ENCODE measurements at regions not wholly inside any gene's neighbourhood (a gene's known extent, or its start where the extent isn't known, plus 50 kb on each side); places are given as distances from the start of the nearest gene placed in this dataset.
"Not testable (repeated sequence)": the region's sequence is repeated elsewhere in the genome, so short reads cannot be mapped to it uniquely, and the experiment has no call there.

GRCh38 chr15:77896147-77897112 lies 181.1 kb downstream of the TBC1D2B start:
- DNase-seq (ENCODE audit: low read depth), result not testable (repeated sequence)

DNA sequence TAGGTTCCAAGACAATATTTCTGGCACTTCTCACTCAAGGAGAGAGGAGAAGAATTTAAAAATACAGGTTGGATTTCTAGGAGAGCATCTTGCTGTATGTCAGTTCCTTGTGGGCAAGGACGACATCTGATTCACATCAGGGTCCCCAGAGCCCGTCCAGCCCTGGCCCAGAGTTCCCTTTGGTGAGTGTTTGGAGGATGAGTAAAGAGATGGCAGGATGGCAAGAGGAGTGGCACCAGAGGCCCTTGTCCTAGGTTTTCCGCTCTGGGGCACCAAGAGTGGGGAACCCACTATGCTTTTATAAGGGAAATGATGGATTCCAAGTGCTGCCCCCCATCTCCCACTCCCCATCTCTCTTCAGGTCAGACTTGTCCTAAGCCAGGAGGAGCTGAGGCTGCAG lies 181.8 kb downstream of the TBC1D2B start:
- DNase-seq (ENCODE audit: low read depth), result no peak

DNA sequence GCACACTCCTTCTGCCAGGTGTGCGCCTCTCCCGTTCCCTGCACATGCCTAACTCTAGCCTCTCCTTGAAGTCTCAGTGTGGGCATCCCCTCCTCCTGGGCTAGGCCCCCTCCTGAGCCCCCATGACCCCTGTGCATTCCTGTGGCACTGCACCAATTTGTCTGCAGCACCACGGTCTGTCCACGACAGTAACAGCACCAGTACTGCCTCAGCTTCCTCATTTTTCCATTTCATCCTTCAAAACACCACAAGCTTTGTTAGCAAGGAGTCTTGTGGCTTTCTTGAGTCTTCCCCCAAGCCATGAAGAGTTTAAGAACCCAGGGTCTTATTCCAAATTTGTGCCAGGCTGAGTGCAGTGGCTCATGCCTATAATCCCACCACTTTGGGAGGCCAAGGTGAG lies 182.4 kb downstream of the TBC1D2B start:
- DNase-seq (ENCODE audit: low read depth), result not testable (repeated sequence)

GRCh38 chr15:77893671-77894640 lies 183.6 kb downstream of the TBC1D2B start:
- not testable (repeated sequence) for DNase-seq (ENCODE audit: low read depth)

- not testable (repeated sequence) for DNase-seq (ENCODE audit: low read depth)
Observed at GRCh38 chr15:77893246-77893645, 184.3 kb downstream of the TBC1D2B start.

GRCh38 chr15:77892335-77892734 lies 185.2 kb downstream of the TBC1D2B start:
- DNase-seq (ENCODE audit: low read depth), result no peak

DNA sequence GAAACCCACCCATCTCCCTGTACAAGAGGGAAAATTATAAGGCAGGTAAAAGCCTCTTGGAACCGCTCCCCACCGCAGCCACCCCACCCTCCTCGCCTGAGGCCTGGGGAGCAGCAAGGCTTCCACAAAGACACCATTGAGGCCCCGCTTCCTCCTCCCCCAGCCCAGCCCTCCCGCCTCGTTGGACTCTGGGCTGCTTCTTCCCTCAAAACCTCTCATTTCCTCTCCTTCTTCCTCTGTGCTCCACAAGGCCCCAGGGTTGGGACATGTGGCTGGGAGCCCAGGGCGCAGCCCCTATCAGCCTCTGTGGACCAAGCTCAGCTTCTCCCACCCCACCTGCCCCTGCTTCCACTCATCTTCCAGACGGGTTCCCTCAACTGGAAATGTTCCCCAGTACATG lies 185.6 kb downstream of the TBC1D2B start:
- not testable (repeated sequence) for DNase-seq (ENCODE audit: low read depth)

DNA sequence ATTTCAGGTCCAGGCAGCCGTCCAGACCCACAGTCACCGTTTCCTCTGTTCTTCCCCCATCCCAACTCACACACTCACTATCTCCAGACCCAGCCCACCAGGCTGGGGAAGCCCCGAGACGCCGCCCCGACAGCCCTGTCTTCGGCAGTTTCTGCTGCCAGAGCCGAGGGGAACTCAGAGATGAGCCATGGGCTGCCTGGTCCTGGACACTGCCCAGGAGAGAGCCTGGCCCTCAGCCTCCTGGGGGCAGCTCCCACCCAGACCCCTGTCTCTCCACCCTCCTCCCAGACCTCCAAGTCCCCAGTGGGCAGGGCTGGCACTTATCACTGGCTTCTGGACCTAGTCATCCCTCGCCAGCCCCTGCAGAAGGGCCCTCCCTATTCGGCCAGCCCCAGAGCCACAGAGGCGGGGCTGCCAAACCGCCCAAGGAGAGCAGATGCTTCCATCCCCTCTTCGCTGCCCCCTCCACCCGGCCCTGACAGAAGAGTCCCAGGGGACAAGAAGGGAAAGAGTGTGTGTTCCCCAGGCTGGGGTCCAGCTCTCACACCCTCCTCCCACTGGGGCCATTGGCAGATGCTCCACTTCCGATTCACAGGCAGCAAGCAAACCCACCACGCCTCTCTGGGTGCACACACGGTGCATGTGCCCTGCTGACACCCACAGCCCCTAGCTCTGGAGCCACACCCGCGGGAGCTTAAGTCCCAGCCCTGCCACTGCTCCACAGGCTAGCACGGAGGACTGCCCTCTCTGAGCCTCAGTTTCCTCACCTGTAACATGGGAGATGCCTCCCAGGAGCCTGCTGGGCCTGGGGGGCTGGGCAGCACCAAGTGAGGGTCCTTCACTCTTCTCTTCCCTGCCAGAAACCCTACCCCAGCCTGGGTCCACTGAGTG lies 186.4 kb downstream of the TBC1D2B start:
- not testable (repeated sequence) for DNase-seq (ENCODE audit: low read depth)

DNA sequence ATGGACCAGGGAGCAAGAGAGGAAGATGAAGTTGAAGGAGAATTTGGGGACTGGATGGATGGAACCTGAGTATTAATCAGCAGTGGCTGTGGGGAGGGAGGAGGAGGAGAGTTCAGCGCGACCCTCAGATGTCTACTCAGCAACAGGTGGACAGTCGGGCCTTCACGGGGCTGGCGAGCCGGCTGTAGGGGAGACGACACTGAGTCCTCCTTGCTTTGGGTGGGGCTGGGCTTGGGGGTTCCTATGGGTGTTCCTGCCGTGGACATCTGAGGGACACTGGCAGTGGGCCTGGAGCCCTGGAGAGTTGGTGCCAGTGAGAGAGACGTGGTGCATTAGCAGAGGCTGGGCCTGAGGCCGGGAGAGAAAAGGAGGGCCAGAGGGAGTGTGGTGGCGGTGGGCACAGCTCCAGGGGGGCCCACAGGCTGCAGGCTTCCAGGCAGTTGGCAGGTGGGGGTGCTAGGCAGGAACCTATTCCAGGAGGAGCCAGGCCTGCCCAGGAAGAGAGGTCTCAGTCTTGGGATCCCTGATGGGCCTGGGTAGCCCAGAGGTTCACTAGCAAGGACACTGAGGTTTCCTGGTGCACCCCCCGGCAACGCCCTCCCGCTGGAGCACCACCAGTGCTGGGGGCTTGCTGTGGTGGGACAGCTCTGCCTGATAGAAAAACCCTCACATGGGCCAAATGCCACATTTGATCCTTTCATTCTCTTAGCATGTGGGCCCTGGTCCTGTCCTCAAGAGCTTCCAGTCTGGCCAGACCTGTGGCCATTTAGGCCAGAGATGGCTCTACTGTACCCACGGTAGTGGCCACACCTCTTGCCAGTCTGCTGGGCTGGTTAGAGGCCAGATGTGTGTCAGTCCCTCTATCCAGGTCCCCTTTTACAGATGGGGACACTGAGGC lies 187.4 kb downstream of the TBC1D2B start:
- DNase-seq (ENCODE audit: low read depth), result not testable (repeated sequence)

DNA sequence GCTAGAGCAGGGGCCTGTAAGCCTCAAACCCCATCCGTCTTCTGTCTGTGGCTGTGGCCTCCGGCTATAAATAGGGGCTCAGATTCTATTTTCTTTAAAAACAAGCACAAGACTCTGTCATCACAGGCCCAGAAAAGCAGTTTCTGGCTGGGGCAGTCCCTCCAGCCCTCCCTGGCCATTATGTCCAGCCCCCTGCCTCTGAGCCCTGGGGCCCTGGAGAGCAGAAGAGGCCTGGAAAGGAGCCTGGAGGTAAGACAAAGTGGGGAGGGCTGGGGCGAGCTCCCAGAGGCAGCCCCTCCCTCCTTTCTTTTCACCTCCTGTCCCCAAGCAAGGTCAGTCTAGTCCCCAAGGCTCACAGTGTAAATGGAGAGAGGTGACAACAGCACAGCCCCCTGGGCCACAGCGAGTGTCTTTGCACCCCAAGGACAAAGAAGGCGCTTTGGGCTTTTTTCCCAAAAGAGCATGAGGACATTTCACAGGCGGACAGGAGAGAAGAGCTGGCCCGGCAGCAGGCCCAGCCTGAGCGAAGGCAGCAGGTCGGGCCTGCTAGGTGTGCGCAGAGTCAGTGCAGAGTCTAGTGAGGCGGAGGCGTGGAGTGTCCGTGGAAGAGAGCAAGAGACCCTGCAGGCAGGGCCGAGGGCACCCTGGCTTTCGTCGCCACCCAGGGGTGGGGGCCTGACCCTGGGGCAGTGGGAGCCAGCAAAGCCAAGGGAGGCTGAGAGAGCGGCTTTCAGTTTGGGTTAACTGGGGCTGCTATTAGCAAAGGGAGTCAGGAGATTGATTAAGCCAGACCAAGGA lies 188.3 kb downstream of the TBC1D2B start:
- DNase-seq (ENCODE audit: low read depth), result no peak

GRCh38 chr15:77887563-77888429 lies 189.7 kb downstream of the TBC1D2B start:
- DNase-seq (ENCODE audit: low read depth), result not testable (repeated sequence)

DNA sequence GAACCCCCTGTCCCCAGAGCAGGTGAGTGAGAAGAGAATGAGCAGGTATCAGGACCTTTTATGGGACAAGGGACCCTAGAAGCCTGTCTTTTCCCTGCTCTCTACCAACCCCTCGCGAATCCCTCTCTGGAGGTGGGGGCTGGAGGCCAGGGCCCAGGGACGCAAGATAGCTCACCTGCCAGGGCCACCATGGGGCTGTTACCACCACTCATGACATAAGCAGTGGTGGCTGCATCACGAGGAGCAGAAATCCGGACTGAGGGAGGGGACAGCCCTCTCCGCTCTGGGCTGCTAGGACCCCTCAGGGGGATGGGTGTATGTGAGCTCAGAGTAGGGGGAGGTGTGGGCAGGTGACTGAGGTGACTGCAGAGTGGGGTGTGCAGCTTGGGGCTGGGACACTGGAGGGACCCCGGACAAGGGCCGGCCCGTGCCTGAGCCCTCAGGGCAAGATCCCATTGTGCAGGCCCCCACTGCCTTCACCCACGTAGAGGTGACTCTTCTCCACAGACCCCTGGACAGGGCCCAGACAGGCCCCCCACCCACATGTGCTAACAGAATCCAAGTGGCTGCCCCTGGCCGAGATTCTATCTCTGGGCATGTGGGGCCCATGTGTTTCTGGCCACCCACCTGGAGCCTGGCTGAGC lies 190.6 kb downstream of the TBC1D2B start:
- no peak for DNase-seq (ENCODE audit: low read depth)

- DNase-seq (ENCODE audit: low read depth), result not testable (repeated sequence)
Observed at GRCh38 chr15:77885877-77886500, 191.5 kb downstream of the TBC1D2B start.

DNA sequence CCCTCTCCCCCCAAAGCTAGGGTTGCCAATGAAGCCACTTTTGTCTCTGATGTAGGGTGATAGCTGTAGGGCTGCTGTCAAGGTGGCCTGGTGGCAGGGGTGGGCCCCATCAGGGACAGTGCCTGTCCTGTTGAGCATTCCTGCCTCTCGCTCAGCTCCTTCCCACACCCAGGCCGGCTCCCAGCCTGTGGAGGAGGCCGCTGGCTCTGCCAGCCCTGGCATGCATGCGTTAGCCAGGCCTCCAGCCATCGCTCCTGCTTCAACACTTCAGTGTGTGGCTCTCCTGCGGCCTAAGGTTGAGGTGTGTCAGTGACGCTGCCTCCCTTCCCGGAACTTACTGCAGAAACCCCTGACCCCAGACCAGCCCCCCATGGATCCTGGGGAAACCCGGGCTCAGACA lies 194.5 kb downstream of the TBC1D2B start:
- not testable (repeated sequence) for DNase-seq (ENCODE audit: low read depth)

GRCh38 chr15:77881950-77882349 lies 195.6 kb downstream of the TBC1D2B start:
- no peak for DNase-seq (ENCODE audit: low read depth)

DNA sequence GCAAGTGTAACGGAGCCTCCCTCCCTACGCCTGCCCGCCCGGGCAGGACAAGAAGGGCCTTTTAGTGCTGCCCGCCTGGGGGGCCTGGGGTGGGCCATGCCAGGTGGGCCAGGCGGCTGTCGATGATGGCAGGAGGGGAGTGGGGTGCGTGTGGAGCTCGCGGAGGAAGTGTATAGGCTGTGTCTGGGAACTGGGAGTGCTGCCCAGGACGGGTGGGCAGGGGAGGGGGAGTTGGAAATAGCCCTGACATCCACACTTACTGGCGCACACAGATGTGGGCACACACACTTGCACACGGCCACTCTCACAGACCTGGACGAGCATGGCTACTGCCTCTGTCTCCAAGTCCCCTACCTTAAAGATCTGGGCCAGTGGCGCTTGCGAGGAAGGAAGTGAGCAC lies 196.0 kb downstream of the TBC1D2B start:
- DNase-seq (ENCODE audit: low read depth), result not testable (repeated sequence)

DNA sequence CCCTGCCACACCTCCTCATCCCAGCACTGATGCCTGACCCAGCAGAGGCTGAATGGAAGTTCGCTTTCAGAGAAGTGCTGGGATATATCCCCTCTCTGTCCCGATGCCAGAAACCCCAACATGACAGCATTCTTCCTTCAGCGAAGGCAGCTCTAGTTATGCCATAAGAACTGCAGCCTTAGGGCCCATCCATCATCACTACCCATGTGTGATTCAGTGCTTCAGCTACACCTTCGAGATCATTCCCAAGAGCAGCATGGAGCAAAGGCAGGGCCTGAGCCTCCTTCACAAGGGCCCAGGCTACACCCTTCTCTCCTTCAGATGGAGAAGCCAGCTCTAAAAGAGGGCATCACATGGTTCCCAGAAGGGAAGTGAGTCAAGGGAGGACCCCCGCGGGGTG lies 198.0 kb downstream of the TBC1D2B start:
- DNase-seq (ENCODE audit: low read depth), result not testable (repeated sequence)

All from CMK (cell line).